ENCODE measurements at regions not wholly inside any gene's neighbourhood (a gene's known extent, or its start where the extent isn't known, plus 50 kb on each side); places are given as distances from the start of the nearest gene placed in this dataset.
"Not testable (repeated sequence)": the region's sequence is repeated elsewhere in the genome, so short reads cannot be mapped to it uniquely, and the experiment has no call there.

GRCh38 chr6:78533876-78534275, 333.5 kb upstream of the IRAK1BP1 start:
- ChIA-PET POLR2A (no interaction called here), CTCF (no interaction called here)
- TF ChIP-seq ARNT (IDR thresholded peaks at IDR 0.05) (no peak), FOXA1 (IDR thresholded peaks at IDR 0.05) (no peak), PKNOX1 (IDR thresholded peaks at IDR 0.05) (no peak), SP1 (IDR thresholded peaks at IDR 0.05) (no peak), SUZ12 (IDR thresholded peaks at IDR 0.05) (no peak), HDGF (IDR thresholded peaks at IDR 0.05; ENCODE audit: borderline replicate concordance) (no peak), FOXM1 (IDR thresholded peaks at IDR 0.05; ENCODE audit: borderline replicate concordance) (no peak), ZNF384 (IDR thresholded peaks at IDR 0.05) (no peak), LEF1 (IDR thresholded peaks at IDR 0.05; ENCODE audit: borderline replicate concordance) (no peak), BHLHE40 (IDR thresholded peaks at IDR 0.05; ENCODE audit: borderline replicate concordance) (no peak)

GRCh38 chr6:78538002-78538401, 329.3 kb upstream of the IRAK1BP1 start:
- ChIA-PET CTCF (no interaction called here), POLR2A (no interaction called here)
- TF ChIP-seq SUZ12 (IDR thresholded peaks at IDR 0.05) (no peak), BHLHE40 (IDR thresholded peaks at IDR 0.05; ENCODE audit: borderline replicate concordance) (no peak), ARNT (IDR thresholded peaks at IDR 0.05) (no peak), ZNF384 (IDR thresholded peaks at IDR 0.05) (no peak)
- DNase-seq (ENCODE audit: extremely low spot score): no peak

More at GRCh38 chr6:78533876-78534275, 333.5 kb upstream of the IRAK1BP1 start:
- no peak for DNase-seq (ENCODE audit: extremely low spot score)

GRCh38 chr6:78547636-78548035, 319.7 kb upstream of the IRAK1BP1 start:
- CTCF ChIA-PET; POLR2A ChIA-PET; DNase-seq (ENCODE audit: extremely low spot score): not testable (repeated sequence)

DNA sequence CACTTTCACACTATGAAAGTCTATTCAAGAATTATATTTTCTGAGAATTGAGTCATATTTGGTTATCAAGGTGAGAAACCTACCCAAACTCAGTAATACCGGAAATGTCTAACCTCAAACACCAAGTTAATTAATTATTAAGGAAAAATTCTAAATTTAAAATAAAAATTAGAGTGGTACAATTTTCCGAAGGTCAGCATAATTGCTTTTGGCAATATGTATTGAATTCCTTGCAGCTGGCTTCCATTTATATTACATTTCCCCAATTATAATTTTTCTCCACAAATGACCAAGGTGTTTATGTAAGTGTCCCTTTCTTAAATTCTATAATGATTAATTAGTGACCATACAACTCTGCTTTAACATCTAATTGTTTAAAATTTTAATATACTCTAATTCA, 316.0 kb upstream of the IRAK1BP1 start:
- POLR2A ChIA-PET: no interaction called here
- TF ChIP-seq FOXK2 (IDR thresholded peaks at IDR 0.05) (no peak), ARNT (IDR thresholded peaks at IDR 0.05) (no peak), FOXM1 (IDR thresholded peaks at IDR 0.05; ENCODE audit: borderline replicate concordance) (no peak), PKNOX1 (IDR thresholded peaks at IDR 0.05) (no peak), ELF4 (IDR thresholded peaks at IDR 0.05) (no peak), FOXA1 (IDR thresholded peaks at IDR 0.05) (no peak), L3MBTL2 (conservative IDR thresholded peaks at IDR 0.05) (no peak), SUZ12 (IDR thresholded peaks at IDR 0.05) (no peak), HDGF (IDR thresholded peaks at IDR 0.05; ENCODE audit: borderline replicate concordance) (no peak), ZNF384 (IDR thresholded peaks at IDR 0.05) (no peak), BHLHE40 (IDR thresholded peaks at IDR 0.05; ENCODE audit: borderline replicate concordance) (no peak), CTBP1 (IDR thresholded peaks at IDR 0.05; ENCODE audit: borderline replicate concordance) (no peak), TARDBP (IDR thresholded peaks at IDR 0.05) (no peak), LEF1 (IDR thresholded peaks at IDR 0.05; ENCODE audit: borderline replicate concordance) (no peak), NFRKB (IDR thresholded peaks at IDR 0.05) (no peak), SP1 (IDR thresholded peaks at IDR 0.05) (no peak)
- CTCF ChIA-PET: no interaction called here
- no peak for DNase-seq (ENCODE audit: extremely low spot score)

- ChIA-PET CTCF (no interaction called here), POLR2A (no interaction called here)
- no peak for DNase-seq (ENCODE audit: extremely low spot score)
- TF ChIP-seq NFRKB (IDR thresholded peaks at IDR 0.05) (no peak), FOXM1 (IDR thresholded peaks at IDR 0.05; ENCODE audit: borderline replicate concordance) (no peak)
Measured at GRCh38 chr6:78552435-78552834, 314.9 kb upstream of the IRAK1BP1 start.

GRCh38 chr6:78554341-78554740, 313.0 kb upstream of the IRAK1BP1 start:
- ChIA-PET CTCF (no interaction called here), POLR2A (no interaction called here)
- no peak for DNase-seq (ENCODE audit: extremely low spot score)
- TF ChIP-seq ELF4 (IDR thresholded peaks at IDR 0.05): no peak
- TF ChIP-seq CTBP1 (IDR thresholded peaks at IDR 0.05; ENCODE audit: borderline replicate concordance): no peak
- no peak for TF ChIP-seq PKNOX1 (IDR thresholded peaks at IDR 0.05)
- TF ChIP-seq TARDBP (IDR thresholded peaks at IDR 0.05): no peak
- TF ChIP-seq NFRKB (IDR thresholded peaks at IDR 0.05): no peak
- no peak for TF ChIP-seq ZNF384 (IDR thresholded peaks at IDR 0.05)
- no peak for TF ChIP-seq L3MBTL2 (conservative IDR thresholded peaks at IDR 0.05)
- TF ChIP-seq HDGF (IDR thresholded peaks at IDR 0.05; ENCODE audit: borderline replicate concordance): no peak

DNA sequence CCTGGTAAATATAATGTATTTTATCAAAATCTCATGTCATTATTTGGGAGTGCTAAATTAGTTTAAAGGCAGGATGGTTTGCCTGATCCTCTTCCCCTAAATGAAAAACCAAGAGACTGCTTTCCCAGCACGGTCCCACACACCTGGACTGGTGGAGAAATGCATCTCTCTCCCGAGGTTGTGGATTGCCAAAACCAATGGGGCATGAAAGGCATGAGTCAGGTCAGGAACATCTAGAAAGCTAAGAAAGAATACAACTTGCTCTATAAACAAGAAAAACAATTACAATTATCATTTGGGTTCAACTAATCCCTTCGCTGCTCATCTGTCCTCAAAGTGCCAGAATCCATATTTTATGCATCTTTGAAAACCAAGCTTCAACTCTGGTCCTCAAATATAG, 308.3 kb upstream of the IRAK1BP1 start:
- CTCF ChIA-PET: interaction anchor here (0.6 kb wide), 1 partner anchor 1778 kb away, joined by 3 read pairs; no protein-coding TSS in a partner anchor
- no peak for DNase-seq (ENCODE audit: extremely low spot score)
- no peak for TF ChIP-seq SP1 (IDR thresholded peaks at IDR 0.05)
- POLR2A ChIA-PET: no interaction called here

GRCh38 chr6:78561015-78561414, 306.3 kb upstream of the IRAK1BP1 start:
- CTCF ChIA-PET: no interaction called here
- TF ChIP-seq FOXM1 (IDR thresholded peaks at IDR 0.05; ENCODE audit: borderline replicate concordance): no peak
- no peak for TF ChIP-seq ELF4 (IDR thresholded peaks at IDR 0.05)
- TF ChIP-seq ZNF384 (IDR thresholded peaks at IDR 0.05): no peak
- TF ChIP-seq SP1 (IDR thresholded peaks at IDR 0.05): no peak
- no peak for TF ChIP-seq TARDBP (IDR thresholded peaks at IDR 0.05)
- no peak for TF ChIP-seq LEF1 (IDR thresholded peaks at IDR 0.05; ENCODE audit: borderline replicate concordance)
- no peak for TF ChIP-seq L3MBTL2 (conservative IDR thresholded peaks at IDR 0.05)
- TF ChIP-seq CTBP1 (IDR thresholded peaks at IDR 0.05; ENCODE audit: borderline replicate concordance): no peak
- TF ChIP-seq NFRKB (IDR thresholded peaks at IDR 0.05): no peak
- TF ChIP-seq PKNOX1 (IDR thresholded peaks at IDR 0.05): no peak
- no peak for TF ChIP-seq ARNT (IDR thresholded peaks at IDR 0.05)
- TF ChIP-seq FOXA1 (IDR thresholded peaks at IDR 0.05): no peak
- TF ChIP-seq BHLHE40 (IDR thresholded peaks at IDR 0.05; ENCODE audit: borderline replicate concordance): no peak
- no peak for TF ChIP-seq SUZ12 (IDR thresholded peaks at IDR 0.05)
- no peak for TF ChIP-seq FOXK2 (IDR thresholded peaks at IDR 0.05)
- no peak for TF ChIP-seq HDGF (IDR thresholded peaks at IDR 0.05; ENCODE audit: borderline replicate concordance)
- POLR2A ChIA-PET: no interaction called here
- no peak for DNase-seq (ENCODE audit: extremely low spot score)
